HCT116 (cell line): ENCODE measurements at regions not wholly inside any gene's neighbourhood (a gene's known extent, or its start where the extent isn't known, plus 50 kb on each side); places are given as distances from the start of the nearest gene placed in this dataset.

Experiments
- ATF3 ChIP-seq: IDR thresholded peaks from 2 replicates; pipeline ENCODE4 v1.6.1; 2012
- CTCF ChIP-seq, 3 experiments: fragments of 200-600 bp in 1 of 3; sonication (generic) in 1 of 3; IDR thresholded peaks in 2 of 3; conservative IDR thresholded peaks in 1 of 3; 2 replicates each; pipeline ENCODE4 v1.5.1; 2012 to 2017; ENCODE audit warnings: low read depth in 2 of 3, low read length in 2 of 3, antibody characterized with exemption in 1 of 3, borderline replicate concordance in 1 of 3, control low read depth in 1 of 3, mild to moderate bottlenecking in 1 of 3, mixed read lengths in 1 of 3, mixed run types in 1 of 3, moderate library complexity in 1 of 3; ENCODE audit not compliant: insufficient read depth in 1 of 3
- MAX ChIP-seq: IDR thresholded peaks from 2 replicates; pipeline ENCODE4 v1.6.1; 2012
- POLR2A ChIP-seq: IDR thresholded peaks from 2 replicates; pipeline ENCODE4 v1.7.0; 2011; ENCODE audit warnings: borderline replicate concordance; ENCODE audit not compliant: insufficient read depth, insufficient read length; ENCODE audit errors: extremely low read depth
- POLR2AphosphoS5 ChIP-seq: IDR thresholded peaks from 2 replicates; pipeline ENCODE4 v1.6.1; 2011; ENCODE audit warnings: mild to moderate bottlenecking, low read depth, low read length, moderate library complexity

DNA sequence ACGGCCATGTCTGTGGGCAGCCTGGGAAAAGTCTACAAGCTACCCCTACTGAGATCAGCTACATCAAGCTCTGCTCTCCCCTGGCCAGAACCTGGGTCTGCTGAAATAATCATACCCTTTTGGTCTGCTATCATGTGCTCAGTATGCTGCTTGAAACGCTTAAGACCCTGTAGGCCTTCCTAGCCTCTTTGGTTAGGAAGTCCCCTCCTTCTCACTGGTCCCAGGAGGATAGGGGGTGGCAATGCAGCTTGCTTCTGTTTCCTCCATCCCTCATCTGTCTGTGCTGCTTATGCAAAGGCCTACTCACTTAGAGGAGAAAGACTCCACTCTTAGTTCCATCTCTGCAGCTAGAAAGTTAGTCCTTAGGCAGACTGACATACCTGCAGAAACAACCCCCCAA is 118.2 kb upstream of the RASGRP1 start:
- no peak for TF ChIP-seq CTCF (IDR thresholded peaks at IDR 0.05 in 2 of 3, conservative IDR thresholded peaks at IDR 0.05 in 1 of 3; ENCODE audit: borderline replicate concordance in 1 of 3, insufficient read depth in 1 of 3, low read depth in 2 of 3, low read length in 2 of 3)
- TF ChIP-seq POLR2AphosphoS5, result no peak
- TF ChIP-seq MAX, result no peak
- no peak for TF ChIP-seq POLR2A
- no peak for TF ChIP-seq ATF3
